GM12864 (cell line): ENCODE measurements at regions not wholly inside any gene's neighbourhood (a gene's known extent, or its start where the extent isn't known, plus 50 kb on each side); places are given as distances from the start of the nearest gene placed in this dataset.

ENCODE experiments used
- DNase-seq: peaks from one replicate; pipeline ENCODE4 v3.0.0-alpha.2; 2011; ENCODE audit warnings: low read depth
- H3K4me3 ChIP-seq: 2 replicates; pipeline ENCODE4 v1.5.1; 2011; ENCODE audit warnings: mild to moderate bottlenecking, low read depth, low read length, control low read depth
- CTCF ChIP-seq: IDR thresholded peaks from 2 replicates; pipeline ENCODE4 v1.5.1; 2011; ENCODE audit warnings: low read depth, mild to moderate bottlenecking, moderate library complexity, low read length, control low read depth, inconsistent platforms; ENCODE audit errors: missing control alignments

- no peak for DNase-seq
- no peak overlapping the region for H3K4me3 ChIP-seq
- no peak for TF ChIP-seq CTCF
Observed at GRCh38 chr21:28229814-28230213, 762.9 kb downstream of the LTN1 start.

- no peak overlapping the region for H3K4me3 ChIP-seq
- no peak for DNase-seq
- TF ChIP-seq CTCF, result no peak
Observed at GRCh38 chr21:28228636-28228995, 764.1 kb downstream of the LTN1 start.

GRCh38 chr21:28227881-28228635 lies 764.6 kb downstream of the LTN1 start:
- TF ChIP-seq CTCF, result no peak
- no peak for DNase-seq
- no peak overlapping the region for H3K4me3 ChIP-seq

- DNase-seq, result no peak
- TF ChIP-seq CTCF, result no peak
- H3K4me3 ChIP-seq, result no peak overlapping the region
Observed at GRCh38 chr21:28226563-28226962, 766.1 kb downstream of the LTN1 start.

- TF ChIP-seq CTCF, result no peak
- DNase-seq, result no peak
- no peak overlapping the region for H3K4me3 ChIP-seq
Observed at GRCh38 chr21:28224191-28224726, 768.4 kb downstream of the LTN1 start.

GRCh38 chr21:28221984-28222383 lies 770.7 kb downstream of the LTN1 start:
- H3K4me3 ChIP-seq, result no peak overlapping the region
- no peak for DNase-seq
- TF ChIP-seq CTCF, result no peak

- no peak for DNase-seq
- no peak for TF ChIP-seq CTCF
- no peak overlapping the region for H3K4me3 ChIP-seq
Observed at GRCh38 chr21:28220680-28221079, 772.0 kb downstream of the LTN1 start.
